ENCODE measurements at regions not wholly inside any gene's neighbourhood (a gene's known extent, or its start where the extent isn't known, plus 50 kb on each side); places are given as distances from the start of the nearest gene placed in this dataset.
"Not testable (repeated sequence)": the region's sequence is repeated elsewhere in the genome, so short reads cannot be mapped to it uniquely, and the experiment has no call there.

DNA sequence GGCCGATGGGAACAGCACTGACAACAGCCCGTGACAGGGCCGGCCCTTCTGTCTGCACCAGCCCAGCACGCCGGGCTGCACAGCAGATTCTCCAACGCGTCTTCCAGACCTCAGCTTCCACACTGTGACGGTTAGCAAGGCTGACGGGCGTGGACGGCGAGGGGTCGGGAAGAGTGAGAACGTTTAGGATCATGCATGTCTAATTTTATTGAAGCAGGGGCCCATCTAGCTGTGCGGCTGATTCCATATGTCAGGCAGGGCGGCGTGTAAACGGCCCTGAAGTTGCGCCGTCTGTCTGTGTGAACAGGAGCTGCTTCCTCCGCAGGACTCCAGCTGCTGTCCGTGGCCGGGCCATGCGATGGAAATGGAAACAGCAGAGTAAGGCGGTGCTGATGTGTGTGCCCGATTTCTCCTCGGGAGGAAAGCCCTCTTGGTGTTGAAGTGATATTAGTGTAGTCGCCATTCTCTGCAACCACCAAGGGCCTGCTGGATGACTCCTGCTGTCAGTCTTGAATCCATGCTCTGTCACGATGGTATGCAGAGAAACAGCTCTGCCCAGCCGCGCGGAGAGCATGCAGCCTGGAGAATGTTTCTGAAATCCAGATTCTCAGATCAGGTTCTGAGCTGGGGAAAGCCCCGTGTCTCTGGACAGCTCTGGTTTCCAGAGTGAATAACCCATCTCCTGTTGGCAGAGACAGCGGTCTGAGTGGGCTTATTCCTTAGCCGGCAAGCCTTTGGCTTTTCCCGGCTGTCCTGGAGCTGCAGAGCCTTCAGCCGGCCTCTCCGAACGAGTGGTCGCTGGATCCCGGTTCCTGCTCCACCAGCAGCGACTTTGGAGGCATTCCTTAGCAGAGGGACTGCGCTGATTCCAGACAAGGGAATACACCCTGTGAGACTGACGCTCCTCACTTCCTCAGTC, 158.1 kb upstream of the UBE3A start:
- DNase-seq (ENCODE audit: low read depth) = no peak
- TF ChIP-seq, protein P1, sequence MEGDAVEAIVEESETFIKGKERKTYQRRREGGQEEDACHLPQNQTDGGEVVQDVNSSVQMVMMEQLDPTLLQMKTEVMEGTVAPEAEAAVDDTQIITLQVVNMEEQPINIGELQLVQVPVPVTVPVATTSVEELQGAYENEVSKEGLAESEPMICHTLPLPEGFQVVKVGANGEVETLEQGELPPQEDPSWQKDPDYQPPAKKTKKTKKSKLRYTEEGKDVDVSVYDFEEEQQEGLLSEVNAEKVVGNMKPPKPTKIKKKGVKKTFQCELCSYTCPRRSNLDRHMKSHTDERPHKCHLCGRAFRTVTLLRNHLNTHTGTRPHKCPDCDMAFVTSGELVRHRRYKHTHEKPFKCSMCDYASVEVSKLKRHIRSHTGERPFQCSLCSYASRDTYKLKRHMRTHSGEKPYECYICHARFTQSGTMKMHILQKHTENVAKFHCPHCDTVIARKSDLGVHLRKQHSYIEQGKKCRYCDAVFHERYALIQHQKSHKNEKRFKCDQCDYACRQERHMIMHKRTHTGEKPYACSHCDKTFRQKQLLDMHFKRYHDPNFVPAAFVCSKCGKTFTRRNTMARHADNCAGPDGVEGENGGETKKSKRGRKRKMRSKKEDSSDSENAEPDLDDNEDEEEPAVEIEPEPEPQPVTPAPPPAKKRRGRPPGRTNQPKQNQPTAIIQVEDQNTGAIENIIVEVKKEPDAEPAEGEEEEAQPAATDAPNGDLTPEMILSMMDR (conservative IDR thresholded peaks at IDR 0.05; ENCODE audit: low read depth, low read length) = no peak
- no peak overlapping the region for H3K4me3 ChIP-seq (ENCODE audit: low read depth, low read length)

DNA sequence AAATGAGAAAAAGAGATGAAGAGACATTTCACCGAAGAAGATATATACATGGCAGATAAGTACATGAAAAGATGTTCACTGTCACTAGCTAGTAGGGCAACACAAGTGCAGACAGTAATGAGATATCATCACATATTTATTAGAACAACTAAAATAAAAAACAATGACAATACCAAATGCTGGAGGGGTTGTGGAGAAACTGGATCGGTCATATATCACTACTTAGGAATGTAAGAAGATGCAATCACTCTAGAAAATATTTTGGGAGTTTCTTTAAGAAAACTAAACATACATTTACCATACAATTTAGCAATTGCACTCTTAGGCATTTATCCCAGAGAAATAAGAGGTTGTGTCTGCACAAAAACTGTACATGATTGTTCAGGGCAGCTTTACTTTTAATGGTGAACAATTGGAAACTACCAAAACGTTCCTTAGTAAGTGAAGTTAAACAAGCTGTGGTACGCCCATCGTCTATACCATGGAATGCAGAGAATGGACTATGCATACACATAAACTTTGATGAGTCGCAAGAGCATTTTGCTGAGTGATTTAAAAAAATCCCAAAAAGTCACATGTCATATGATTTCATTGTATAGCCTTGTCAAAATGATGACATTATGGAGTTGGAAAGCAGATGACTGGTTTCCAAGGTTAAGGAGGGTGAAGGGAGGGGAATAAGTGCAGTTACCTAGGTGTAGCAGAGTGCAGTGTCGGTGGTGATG, 149.0 kb upstream of the UBE3A start:
- TF ChIP-seq, protein P1 (conservative IDR thresholded peaks at IDR 0.05; ENCODE audit: low read depth, low read length) = no peak
- no peak for DNase-seq (ENCODE audit: low read depth)
- no peak overlapping the region for H3K4me3 ChIP-seq (ENCODE audit: low read depth, low read length)

DNA sequence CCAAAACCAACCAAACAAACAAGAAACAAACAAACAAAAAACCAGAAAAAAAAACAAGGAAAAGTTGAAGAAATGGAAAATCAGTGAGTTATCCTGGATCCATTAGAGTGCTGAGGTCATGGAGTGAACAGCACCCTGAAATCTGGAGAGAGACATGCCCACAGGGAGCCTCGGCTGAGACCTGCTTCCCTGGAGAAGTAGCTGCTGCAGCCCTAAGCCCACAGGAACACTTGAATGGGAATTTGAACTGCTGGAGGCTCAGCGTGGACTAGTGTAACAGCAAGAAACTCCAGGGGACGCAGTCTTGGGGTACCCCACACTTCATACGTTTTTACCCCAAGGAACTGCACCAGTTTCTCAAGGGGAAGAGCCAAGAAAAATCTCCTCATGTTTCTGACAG, 144.1 kb upstream of the UBE3A start:
- no peak overlapping the region for H3K4me3 ChIP-seq (ENCODE audit: low read depth, low read length)
- TF ChIP-seq, protein P1 (conservative IDR thresholded peaks at IDR 0.05; ENCODE audit: low read depth, low read length) = no peak
- no peak for DNase-seq (ENCODE audit: low read depth)

DNA sequence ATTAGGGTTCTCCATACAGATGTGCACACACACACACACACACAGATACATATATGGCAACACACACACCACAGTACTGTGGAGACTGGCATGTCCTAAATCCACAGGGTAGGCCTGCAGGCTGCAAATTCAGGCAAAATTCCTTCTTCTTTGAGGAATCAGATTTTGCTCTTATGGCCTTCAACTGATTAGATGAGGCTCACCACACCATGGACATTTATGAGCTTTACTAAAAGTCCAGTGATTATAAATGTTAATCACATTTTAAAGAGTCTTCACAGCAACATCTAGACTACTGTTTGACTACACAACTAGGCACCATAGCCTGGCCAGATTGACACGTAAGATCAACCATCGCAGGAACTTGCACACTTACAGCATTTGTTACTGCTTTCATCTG, 140.3 kb upstream of the UBE3A start:
- no peak for DNase-seq (ENCODE audit: low read depth)
- TF ChIP-seq, protein P1 (conservative IDR thresholded peaks at IDR 0.05; ENCODE audit: low read depth, low read length) = no peak
- H3K4me3 ChIP-seq (ENCODE audit: low read depth, low read length) = no peak overlapping the region

DNA sequence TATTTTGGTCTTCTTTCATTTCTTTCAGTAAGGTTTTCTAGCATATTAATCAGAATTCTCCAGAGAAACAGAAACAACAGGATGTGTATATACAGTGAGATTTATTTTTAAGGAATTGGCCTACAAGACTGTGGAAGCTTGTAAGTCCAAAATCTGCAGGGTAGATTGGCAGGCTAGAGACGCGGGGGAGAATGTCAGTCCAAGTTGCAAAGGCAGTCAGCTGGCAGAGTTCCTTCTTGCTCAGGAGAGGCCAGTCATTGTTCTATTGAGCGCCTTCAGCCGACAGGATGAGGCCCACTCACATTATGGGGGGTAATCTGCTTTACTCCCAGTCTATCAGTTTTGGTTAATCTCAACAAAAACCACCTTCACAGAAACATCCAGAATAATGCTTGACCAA, 133.4 kb upstream of the UBE3A start:
- TF ChIP-seq, protein P1 (conservative IDR thresholded peaks at IDR 0.05; ENCODE audit: low read depth, low read length) = no peak
- no peak overlapping the region for H3K4me3 ChIP-seq (ENCODE audit: low read depth, low read length)
- no peak for DNase-seq (ENCODE audit: low read depth)

DNA sequence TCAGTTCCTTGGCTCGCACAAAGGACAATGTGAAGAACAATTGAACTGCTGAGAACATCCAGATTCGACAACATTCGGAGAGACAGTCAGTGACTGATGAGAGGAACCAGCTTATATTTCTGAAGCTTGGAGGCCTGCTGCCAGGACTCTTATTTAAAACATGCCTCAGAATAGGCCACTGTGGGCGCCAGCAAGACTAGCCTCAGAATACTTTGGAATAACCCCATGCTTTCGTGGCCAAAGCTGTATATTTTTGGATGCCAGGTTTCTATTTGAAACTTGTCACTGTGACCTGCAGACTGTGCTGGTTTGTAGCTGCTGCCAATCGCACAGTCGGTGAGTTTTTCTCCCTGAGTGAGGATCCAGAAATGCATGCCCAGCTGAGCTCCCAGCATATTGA, 129.9 kb upstream of the UBE3A start:
- TF ChIP-seq, protein P1 (conservative IDR thresholded peaks at IDR 0.05; ENCODE audit: low read depth, low read length) = no peak
- H3K4me3 ChIP-seq (ENCODE audit: low read depth, low read length) = no peak overlapping the region
- DNase-seq (ENCODE audit: low read depth) = no peak

DNA sequence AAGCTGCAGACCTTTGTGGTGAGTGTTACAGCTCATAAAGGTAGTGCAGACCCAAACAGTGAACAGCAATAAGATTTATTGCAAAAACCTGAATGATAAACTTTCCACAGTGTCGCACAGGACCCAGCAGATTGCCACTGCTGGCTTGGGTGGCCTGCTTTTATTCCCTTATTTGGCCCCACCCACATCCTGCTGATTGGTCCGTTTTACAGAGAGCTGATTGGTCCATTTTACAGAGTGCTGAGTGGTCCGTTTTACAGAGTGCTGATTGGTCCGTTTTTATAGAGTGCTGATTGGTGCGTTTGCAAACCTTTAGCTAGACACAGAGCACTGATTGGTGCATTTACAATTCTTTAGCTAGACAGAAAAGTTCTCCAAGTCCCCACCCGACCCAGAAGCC, 127.7 kb upstream of the UBE3A start:
- DNase-seq (ENCODE audit: low read depth); H3K4me3 ChIP-seq (ENCODE audit: low read depth, low read length): not testable (repeated sequence)

All from epithelial cell of proximal tubule (primary cell).